HG03457 (cell line): ENCODE measurements at regions not wholly inside any gene's neighbourhood (a gene's known extent, or its start where the extent isn't known, plus 50 kb on each side); places are given as distances from the start of the nearest gene placed in this dataset.

Source experiments
- ATAC-seq: cut with Tn5 transposase; IDR thresholded peaks from one replicate; pipeline ENCODE4 v1.9.1; 2021; ENCODE audit warnings: moderate number of reproducible peaks; ENCODE audit not compliant: unreplicated experiment

- no peak for ATAC-seq
Observed at GRCh38 chr5:35324679-35325078, 94.4 kb upstream of the PRLR start.

DNA sequence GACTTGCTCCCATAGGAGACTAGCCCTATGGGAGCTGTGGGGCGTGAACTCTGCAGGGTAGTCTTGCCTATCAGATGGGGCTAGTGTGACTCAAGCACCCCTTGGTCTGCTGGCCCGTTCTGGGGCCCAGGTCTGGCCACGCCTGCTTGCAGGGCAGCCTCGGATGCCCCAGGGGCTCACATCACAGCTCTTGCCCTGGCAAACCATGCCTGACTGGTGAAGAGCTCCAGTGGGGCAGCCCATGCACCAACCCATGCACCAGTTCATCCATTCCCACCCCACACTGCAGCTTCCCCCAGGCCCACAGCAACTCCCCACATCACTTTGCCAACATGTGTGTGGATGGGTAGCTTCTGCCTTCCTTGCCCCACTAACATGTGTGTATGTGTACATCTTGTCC is 93.9 kb upstream of the PRLR start:
- no peak for ATAC-seq

- ATAC-seq, result peak; percentile 4
Observed at GRCh38 chr5:35320029-35320428, 89.7 kb upstream of the PRLR start.

- ATAC-seq, result peak; percentile 92
Observed at GRCh38 chr5:35319333-35320002, 89.2 kb upstream of the PRLR start.

DNA sequence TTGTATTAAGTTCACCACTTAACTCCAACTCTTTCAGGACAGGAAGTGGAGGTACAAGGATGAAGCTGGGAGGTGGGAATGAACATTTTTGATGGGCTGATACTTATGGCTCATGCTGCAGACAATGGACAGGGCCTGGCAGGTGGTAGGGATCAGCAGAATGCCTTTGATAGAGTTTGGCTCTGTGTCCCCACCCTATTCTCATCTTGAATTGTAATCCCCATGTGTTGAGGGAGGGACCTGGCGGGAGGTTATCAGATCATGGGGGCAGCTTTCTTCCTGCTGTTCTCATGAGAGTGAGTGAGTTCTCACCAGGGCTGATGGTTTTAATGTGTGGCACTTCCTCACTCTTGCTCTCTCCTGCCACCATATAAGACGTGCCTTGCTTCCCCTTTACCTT is 87.3 kb upstream of the PRLR start:
- no peak for ATAC-seq

DNA sequence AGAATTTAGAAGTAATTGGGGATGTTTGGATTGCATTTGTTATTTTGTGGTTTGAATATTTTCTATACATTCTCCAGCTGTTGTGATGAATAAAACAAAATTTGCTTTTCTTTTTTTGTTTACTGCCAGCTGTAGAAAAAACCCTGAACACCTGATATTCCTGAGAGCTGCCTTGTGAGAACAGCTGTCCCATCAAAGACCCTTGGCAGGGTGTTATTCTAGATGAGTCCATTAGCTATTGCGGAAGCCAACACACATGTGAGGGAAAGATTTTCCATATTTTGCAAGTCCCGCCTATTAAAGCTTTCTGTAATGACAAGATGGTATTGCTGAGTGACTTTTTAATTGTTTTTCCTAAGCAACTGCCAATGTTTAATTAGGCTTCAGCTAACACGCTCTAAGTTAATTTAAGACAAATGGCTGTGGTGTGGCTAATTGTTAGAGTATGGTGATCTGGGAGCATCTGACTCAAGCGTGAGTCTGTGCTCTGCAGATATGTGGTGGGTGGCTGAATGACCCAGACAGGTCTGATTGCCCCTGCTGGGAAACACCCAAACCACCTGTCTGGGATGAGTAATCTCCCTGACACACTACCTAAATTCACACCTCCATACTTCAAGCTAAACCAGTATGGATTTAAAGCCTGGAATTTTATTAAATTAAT is 86.5 kb upstream of the PRLR start:
- no peak for ATAC-seq

DNA sequence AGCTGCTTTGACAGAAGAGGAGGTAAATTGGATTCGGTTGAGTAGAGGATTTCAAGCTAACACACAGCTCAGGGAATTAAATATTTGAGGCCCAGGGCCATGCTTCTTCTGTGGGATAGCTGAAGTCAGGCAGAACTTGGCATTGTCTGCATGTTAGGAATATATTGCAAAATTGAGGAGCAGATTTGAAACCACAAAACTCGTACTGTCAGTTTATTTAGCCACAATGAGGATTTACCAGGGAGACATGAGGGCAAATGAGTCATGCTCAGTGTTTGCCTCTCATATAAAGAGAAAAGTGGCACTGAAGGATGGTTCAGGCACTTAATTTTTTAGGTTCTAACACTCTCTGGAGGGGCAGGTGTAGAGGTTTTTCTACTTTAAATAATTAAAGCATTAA is 83.0 kb upstream of the PRLR start:
- ATAC-seq, result no peak

DNA sequence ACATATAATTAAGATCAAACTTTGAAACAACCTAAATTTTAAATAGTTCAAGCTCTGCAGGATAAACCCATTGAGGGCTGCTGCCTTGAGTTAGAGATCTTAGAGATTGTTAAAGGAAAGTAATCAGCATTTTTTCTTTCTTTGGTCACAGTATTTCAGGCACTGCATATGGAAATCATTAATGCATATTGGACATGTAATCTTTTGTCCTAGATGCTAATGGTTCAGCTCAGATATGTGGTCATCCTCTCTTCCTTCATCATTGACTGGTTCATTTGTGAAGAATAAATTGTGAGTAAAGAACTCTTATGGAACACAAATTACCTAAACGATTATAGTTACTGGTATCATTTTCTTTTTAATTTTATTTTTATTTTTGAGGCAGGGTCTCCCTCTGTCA is 82.0 kb upstream of the PRLR start:
- ATAC-seq, result no peak

DNA sequence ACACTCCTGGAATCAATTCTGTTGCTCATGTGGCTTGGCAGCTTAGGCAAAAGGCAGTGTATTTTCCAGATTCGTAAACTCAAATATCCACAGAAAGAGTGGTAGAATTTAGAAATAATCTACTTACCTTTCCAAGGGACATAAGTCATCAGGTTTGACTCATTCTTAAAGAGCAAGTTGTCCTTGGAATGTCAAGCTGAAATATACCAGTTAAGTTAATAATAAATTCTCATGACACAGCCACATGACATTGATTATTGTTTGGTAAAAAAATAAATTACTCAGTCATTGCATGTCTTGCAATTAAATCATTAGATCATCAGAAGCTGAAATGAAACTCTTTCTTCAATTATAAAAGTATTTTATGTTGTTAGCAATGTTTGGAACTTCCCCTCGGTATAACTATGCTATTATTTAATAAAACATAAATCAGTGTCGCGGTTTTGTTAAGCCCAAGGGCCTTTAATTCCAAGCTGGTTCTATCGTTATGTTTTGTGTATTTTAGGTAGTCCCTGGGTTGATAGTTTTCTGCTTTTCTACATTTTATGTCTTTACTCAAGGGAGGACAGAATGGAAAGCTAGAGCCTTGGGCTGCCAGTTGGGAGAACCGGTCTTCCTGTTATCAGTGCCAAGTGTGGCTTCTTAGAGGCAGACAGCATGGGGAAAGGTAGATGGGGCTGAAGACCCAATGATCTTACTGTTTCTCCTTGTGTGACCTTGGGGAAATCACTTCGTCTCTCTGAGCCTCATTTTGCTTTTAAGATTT is 79.3 kb upstream of the PRLR start:
- ATAC-seq, result no peak

DNA sequence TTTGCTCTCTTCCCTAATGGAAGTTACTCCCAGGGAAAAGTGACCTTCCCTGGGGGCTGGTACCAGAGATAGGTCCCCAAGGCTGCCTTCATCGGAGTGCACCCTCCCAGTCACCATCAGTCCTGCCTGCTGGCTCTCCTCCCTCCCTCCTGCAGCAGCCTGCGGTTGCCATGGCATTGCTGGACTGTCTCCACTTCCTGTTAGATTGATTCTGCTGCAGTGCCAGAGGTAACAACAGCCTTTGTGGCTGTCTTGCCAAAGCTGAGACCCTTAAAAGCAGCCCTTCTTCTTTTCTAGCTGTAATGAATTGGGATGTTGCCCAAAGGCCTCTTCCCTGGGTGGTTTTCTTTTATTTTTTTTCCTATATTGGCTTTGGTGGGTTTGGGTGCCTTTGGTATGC is 78.1 kb upstream of the PRLR start:
- ATAC-seq, result no peak

GRCh38 chr5:35306716-35307365 is 76.6 kb upstream of the PRLR start:
- ATAC-seq, result no peak

DNA sequence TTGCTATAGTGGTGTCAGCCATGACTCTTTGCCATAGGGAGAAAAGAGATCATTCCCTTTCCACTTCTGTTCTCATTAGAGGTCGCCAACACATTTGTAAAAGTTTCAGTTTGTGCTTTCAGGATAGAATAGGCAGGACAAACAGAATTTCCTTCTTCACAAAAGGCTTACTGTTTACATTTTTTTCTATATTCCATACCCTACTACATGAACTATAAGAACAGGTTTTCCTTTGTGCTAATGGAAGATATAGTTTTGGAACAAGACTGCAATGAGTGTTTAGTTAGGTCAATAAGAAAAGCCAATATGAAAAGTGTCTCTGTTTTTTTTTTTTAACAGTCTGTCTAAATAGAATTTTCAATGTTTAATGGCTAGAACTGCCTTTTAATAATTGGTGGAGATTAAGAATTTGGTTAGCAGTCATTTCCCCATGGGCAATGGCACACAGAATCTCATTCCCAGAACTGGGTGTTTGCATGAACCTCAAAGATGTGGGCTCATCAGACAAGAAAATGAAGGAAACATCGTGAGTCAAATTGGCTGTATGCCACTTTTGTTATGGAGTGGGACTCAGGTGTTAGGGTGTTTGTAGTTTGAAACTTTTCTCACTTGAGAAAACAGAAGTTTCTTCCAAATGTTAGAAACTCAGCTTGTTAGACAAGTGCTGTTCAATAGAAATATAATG is 75.2 kb upstream of the PRLR start:
- no peak for ATAC-seq

DNA sequence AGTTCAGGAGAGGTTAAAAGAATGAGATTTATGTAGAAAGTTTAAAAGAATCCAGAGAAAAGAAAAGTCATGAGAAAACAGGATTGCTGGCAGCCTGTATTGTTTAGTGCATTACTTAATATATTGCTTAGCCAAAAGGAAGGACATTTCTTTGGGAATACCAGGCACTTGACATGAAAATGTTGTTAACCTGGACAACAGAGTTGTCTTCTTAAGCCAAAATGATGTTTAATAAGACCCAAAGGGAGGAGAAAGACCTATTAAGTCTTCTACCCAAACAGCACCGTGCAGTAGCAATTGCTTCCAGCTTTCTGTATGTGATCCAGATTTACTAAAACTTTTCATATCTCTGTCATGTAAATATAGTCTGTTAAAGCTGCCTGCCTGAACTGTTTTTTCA is 74.0 kb upstream of the PRLR start:
- no peak for ATAC-seq

DNA sequence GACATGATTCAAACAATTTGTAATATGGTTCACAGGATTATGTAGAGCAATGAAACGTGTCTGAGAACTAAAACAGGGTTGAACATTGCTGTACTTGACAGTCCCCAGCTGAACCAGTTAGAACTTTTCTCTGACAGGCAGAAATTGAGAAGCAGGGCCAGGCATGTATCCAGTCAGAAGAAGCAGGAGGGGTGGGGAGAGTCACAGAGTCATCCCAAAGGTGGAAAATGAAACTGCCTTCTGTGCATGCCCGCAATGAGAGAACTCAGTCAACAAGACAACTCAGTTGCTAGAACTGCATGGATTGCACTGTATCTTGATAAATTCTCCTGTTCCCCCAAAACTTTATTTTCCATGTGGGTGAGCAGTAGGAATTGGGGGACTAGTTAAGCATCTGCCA is 72.9 kb upstream of the PRLR start:
- no peak for ATAC-seq

GRCh38 chr5:35302544-35302943 is 72.3 kb upstream of the PRLR start:
- ATAC-seq, result peak; percentile 97

GRCh38 chr5:35297755-35298154 is 67.5 kb upstream of the PRLR start:
- ATAC-seq, result no peak

GRCh38 chr5:35294976-35295375 is 64.7 kb upstream of the PRLR start:
- ATAC-seq, result no peak

DNA sequence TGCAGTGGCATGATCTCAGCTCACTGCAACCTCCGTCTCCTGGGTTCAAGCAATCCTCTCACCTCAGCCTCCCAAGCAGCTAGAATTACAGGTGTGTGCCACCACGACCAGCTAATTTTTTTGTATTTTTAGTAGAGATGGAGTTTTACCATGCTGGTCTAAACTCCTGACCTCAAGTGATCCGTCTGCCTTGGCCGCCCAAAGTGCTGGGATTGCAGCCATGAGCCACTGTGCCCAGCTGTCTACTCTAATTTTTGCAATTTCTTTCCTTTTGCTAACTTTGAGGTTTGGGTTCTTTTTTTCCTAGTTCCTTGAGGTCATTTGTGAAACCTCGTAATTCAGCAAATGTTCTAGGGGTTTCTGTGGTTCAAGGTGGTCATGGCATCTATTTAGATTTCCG is 63.7 kb upstream of the PRLR start:
- ATAC-seq, result no peak

- ATAC-seq, result no peak
Observed at GRCh38 chr5:35285435-35285834, 55.1 kb upstream of the PRLR start.

GRCh38 chr5:35285011-35285410 is 54.7 kb upstream of the PRLR start:
- no peak for ATAC-seq

- no peak for ATAC-seq
Observed at GRCh38 chr5:35284364-35284763, 54.1 kb upstream of the PRLR start.
